ENCODE measurements at regions not wholly inside any gene's neighbourhood (a gene's known extent, or its start where the extent isn't known, plus 50 kb on each side); places are given as distances from the start of the nearest gene placed in this dataset.
A peak's percentile ranks its signal among the peaks of the same experiment; 100 is the strongest.
"Not testable (repeated sequence)": the region's sequence is repeated elsewhere in the genome, so short reads cannot be mapped to it uniquely, and the experiment has no call there.

DNA sequence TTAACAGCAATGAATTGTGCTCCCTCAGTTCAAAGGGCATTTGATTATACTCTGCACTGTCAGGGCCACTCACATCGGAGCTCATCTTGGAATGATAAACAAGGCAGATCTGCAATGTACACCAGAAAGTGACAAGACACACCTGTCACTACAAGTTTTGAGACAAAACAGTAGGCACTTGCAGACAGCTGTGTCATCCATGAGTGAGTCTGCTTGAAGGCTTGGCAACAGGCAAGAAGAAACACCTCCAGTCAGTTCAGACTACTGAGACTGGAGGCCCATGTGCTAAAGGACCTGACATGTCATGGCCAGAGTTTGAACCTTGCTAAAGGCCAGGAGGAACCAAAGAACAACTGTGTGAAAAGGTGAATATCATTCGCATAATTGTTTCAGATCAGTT is 354.5 kb downstream of the CEP170 start:
- DNase-seq, result not testable (repeated sequence)

DNA sequence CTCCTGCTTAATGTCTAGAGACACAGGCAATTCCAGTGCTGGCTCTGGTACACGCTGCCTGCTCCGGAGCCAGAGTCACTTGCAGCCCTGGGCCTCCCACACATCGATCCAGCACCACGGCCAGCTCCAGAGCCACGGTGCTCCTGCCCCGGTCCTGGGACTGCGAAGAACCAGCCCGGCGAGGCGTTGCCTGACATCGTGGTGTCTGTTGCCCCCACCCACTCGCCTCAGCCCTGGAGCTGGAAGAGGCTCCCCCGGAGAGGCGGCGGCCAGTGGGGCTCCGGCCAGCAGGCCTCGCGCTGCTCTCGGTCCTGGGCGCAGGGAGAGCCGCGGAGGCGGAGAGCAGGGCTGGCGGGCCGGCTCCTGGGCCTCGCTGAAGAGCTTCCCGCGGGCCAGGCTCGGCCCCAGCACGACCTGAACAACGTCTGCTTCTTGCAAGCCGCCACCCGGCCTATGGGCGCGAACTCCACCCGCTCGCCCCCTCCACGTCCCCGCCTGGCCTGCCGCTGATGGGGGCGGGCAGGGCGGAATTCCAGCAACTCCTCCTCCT is 364.8 kb downstream of the CEP170 start:
- DNase-seq, result no peak

DNA sequence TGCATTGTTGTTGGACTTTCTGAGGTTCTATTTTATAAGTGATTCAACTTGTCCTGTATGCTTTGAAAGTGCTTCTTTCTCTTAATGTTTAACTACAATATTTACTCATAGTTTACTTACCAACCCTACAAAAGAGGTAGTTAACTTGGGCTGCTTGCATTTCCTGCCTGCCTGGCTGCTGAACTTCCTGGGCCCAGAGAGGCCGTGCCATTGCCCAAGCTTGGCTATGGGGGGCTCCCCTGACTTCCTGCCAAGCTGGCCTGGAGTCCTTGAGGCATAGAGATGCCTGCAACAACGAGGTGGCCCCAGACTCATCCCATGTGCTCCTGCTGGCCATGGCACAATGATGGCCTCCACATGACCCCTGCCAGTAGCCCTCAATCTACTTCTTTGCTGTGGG is 361.6 kb upstream of the PLD5 start:
- no peak for DNase-seq

DNA sequence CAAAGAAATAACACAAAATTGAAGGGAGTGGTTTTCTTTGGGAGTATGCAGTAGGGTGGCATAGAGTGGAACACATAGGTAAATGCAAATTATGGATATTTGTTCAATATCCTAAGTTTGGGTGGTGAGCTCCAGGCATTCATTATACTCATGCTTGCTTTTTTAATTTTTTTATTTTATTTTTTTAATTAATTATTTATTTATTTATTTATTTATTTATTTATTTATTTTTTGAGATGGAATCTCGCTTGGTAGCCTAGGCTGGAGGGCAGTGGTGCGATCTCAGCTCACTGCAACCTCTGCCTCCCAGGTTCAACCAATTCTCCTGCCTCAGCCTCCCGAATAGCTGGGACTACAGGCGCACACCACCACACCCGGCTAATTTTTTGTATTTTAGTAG is 355.5 kb upstream of the PLD5 start:
- DNase-seq, result not testable (repeated sequence)

DNA sequence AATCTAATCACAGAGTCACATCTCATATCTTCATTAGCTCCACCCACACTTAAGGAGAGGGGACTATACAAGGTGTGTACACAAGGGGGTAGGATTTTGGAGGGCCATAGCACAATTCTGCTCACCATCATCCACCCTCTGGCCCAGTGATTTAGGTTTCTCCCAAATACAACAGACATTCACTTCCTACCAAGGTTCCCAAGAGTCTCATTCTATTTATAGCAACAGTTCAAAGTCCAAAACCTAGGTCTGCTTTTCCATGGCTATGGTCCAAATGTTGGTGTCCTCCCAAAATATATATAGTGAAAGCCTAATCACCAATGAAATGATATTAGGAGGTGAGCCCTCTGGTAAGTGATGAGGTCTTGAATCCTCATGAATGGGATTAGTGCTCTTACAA is 353.2 kb upstream of the PLD5 start:
- no peak for DNase-seq

- no peak for DNase-seq
Observed at GRCh38 chr1:242877229-242877628, 352.7 kb upstream of the PLD5 start.

GRCh38 chr1:242876030-242876429 is 351.5 kb upstream of the PLD5 start:
- DNase-seq, result no peak

- DNase-seq, result no peak
Observed at GRCh38 chr1:242873661-242874060, 349.2 kb upstream of the PLD5 start.

- no peak for DNase-seq
Observed at GRCh38 chr1:242872521-242872920, 348.0 kb upstream of the PLD5 start.

DNA sequence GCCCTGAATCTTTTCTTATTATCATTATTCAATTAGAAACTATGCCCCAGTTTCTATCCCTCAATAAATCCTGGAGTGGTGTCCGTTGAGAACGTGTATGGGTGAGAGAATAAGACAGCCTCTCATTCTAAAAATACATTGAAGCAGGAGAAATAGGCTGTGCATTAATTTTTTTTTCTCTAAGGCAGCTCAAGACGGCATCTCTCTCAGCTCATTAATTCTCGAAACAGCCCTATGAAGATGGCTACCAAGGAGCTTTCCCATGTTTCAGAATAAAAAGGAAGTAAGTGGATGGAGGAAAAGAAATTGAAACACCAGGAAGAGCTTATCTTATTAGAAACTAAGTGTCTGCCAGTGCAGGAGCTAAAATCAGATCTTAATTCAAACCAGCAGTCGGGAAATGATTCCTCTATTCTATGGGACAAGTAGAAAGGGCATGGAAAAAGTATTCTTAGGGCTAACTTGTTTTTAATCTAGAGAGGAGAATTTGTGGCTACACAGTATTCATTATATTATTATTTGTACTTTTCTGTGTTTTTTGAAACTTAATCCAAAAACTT is 347.1 kb upstream of the PLD5 start:
- DNase-seq, result no peak

GRCh38 chr1:242870966-242871365 is 346.5 kb upstream of the PLD5 start:
- DNase-seq, result no peak

DNA sequence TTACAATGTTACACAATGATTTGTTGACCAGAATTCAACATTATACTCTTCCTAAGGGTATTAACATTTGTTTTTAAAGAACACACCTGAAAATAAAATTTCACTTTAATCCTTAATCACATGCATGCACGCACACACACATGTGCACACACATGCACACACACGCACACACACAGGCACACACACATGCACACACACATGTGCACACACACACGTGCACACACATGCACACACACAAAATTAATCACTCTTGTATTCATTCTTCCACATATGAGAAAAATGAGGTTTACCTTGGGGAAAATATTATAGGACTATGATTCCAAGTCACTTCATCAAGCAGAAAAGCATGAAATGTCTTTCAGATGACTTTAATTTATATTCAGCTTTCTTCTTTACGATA is 331.8 kb upstream of the PLD5 start:
- no peak for DNase-seq

DNA sequence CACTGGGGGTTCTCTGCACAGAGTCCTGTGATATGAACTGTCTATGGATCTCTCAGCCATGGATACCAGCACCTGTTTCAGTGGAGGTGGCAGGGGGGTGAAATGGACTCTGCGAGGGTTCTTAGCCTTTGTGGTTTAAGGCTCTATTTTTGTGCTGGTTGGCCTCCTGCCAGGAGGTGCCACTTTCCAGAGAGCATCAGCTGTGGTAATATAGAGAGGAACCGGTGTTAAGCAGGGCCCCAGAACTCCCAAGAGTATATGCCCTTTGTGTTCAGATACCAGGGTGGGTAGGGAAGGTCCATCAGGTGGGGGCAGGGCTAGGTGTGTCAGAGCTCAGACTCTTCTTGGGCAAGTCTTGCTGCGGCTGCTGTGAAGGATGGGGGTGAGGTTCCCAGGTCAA is 330.0 kb upstream of the PLD5 start:
- DNase-seq, result no peak

DNA sequence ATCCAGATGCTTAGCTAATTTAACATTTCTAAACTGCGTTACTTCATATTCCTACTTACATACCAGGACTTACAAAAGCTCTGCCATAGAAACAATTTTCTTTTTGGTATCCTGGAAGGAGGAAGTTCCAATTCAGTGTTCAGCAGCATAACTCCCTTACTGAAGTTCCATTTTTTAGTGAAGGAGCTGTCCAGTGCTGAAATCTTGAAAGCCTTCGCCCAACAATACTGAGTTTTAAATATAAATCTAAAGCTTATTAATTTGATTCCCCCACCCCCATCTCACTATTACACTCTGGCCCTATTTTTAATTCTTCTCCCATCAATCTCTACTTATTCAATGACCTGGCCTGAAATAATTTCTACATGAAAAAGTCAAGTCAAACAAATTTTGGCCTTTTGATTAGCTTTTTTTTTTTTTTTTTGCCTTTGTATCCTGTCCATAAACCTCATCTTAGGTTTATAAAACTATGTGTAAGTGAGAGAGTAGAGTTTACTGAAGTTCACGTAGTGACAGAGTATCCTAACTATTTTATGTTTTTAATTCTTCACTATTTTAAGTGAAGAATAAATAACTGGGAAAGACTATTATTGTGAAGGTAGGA is 323.0 kb upstream of the PLD5 start:
- peak; percentile 8 for DNase-seq

GRCh38 chr1:242842094-242842493 is 317.6 kb upstream of the PLD5 start:
- no peak for DNase-seq

DNA sequence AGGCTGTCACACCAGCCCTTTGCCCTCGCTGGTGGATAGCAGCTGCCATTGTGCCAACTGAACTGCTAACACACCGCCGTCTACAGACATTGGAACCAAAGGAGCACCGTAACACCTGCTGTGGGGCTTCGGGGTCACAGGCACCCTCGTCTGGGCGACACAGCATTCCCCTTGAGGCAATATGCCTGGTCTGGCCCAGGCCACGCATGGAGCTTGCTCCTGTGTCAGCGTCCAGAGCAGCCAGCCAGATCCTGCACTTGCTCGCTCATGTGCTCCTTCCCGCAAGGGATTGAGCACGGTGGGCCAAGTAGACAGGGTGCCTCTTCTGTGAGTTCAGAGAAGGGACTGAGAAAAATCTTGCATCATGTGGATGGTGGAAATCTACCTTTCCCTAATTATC is 314.6 kb upstream of the PLD5 start:
- no peak for DNase-seq

- no peak for DNase-seq
Observed at GRCh38 chr1:242836423-242836822, 311.9 kb upstream of the PLD5 start.

DNA sequence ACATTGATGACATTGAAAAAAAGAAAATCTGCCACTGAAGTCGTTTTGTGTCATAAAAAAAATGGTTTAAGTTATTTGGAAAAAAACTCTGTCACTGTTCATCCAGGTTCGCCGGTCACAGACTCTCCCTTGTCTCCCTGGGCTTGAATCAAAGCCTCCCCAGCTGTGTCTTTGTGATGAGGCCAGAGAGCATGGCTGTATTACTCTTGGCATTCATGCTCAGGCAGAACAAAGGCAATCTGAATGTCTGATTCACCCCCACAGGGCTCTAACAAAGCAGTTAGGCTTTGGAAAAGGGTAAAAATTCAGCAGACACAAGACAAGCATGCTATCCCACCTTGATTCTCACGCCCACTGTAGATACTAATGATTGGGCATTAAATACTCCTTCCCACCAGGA is 304.3 kb upstream of the PLD5 start:
- DNase-seq, result no peak

- DNase-seq, result peak; percentile 7
Observed at GRCh38 chr1:242828199-242828598, 303.7 kb upstream of the PLD5 start.

- no peak for DNase-seq
Observed at GRCh38 chr1:242827538-242827937, 303.0 kb upstream of the PLD5 start.

- no peak for DNase-seq
Observed at GRCh38 chr1:242826701-242827336, 302.3 kb upstream of the PLD5 start.

GRCh38 chr1:242824435-242824834 is 299.9 kb upstream of the PLD5 start:
- DNase-seq, result no peak

- DNase-seq, result no peak
Observed at GRCh38 chr1:242813490-242814091, 289.1 kb upstream of the PLD5 start.

Measured in DMS53 (cell line).